Ishikawa (cell line): ENCODE measurements at regions not wholly inside any gene's neighbourhood (a gene's known extent, or its start where the extent isn't known, plus 50 kb on each side); places are given as distances from the start of the nearest gene placed in this dataset.

Source experiments
- CEBPB ChIP-seq: IDR thresholded peaks from 2 replicates; pipeline ENCODE4 v1.6.1; 2012
- CREB1 ChIP-seq: IDR thresholded peaks from 2 replicates; pipeline ENCODE4 v1.6.1; 2012; ENCODE audit warnings: low read depth
- EGR1 ChIP-seq: IDR thresholded peaks from 2 replicates; pipeline ENCODE4 v1.6.1; 2012
- EP300 ChIP-seq: IDR thresholded peaks from 2 replicates; pipeline ENCODE4 v1.6.1; 2012; ENCODE audit warnings: borderline replicate concordance
- FOXM1 ChIP-seq: IDR thresholded peaks from 2 replicates; pipeline ENCODE4 v1.6.1; 2012; ENCODE audit warnings: low read depth, borderline replicate concordance
- NFIC ChIP-seq: IDR thresholded peaks from 2 replicates; pipeline ENCODE4 v1.6.1; 2012
- RAD21 ChIP-seq: IDR thresholded peaks from 2 replicates; pipeline ENCODE4 v1.6.1; 2012; ENCODE audit warnings: low read depth
- REST ChIP-seq: IDR thresholded peaks from 2 replicates; pipeline ENCODE4 v1.6.1; 2012; ENCODE audit warnings: low read depth, mild to moderate bottlenecking
- TAF1 ChIP-seq: IDR thresholded peaks from 2 replicates; pipeline ENCODE4 v1.6.1; 2012; ENCODE audit warnings: low read depth, mild to moderate bottlenecking
- TCF12 ChIP-seq: IDR thresholded peaks from 2 replicates; pipeline ENCODE4 v1.6.1; 2012; ENCODE audit warnings: low read depth
- TEAD4 ChIP-seq: IDR thresholded peaks from 2 replicates; pipeline ENCODE4 v1.6.1; 2012
- USF1 ChIP-seq: IDR thresholded peaks from 2 replicates; pipeline ENCODE4 v1.6.1; 2012
- YY1 ChIP-seq: IDR thresholded peaks from 2 replicates; pipeline ENCODE4 v1.6.1; 2012; ENCODE audit warnings: low read depth
- ZBTB7A ChIP-seq: IDR thresholded peaks from 2 replicates; pipeline ENCODE4 v1.6.1; 2012; ENCODE audit warnings: low read depth
- TF ChIP-seq, protein P1 (sequence below): IDR thresholded peaks from 2 replicates; pipeline ENCODE4 v1.6.1; 2012

- TF ChIP-seq NFIC: no peak
- TF ChIP-seq ZBTB7A: no peak
- no peak for TF ChIP-seq CREB1
- TF ChIP-seq RAD21: no peak
- TF ChIP-seq YY1: no peak
- no peak for TF ChIP-seq FOXM1
- TF ChIP-seq, protein P1, sequence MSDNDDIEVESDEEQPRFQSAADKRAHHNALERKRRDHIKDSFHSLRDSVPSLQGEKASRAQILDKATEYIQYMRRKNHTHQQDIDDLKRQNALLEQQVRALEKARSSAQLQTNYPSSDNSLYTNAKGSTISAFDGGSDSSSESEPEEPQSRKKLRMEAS: no peak
- no peak for TF ChIP-seq TAF1
Measured at GRCh38 chr4:28015996-28016395, 1155.4 kb downstream of the STIM2 start.

DNA sequence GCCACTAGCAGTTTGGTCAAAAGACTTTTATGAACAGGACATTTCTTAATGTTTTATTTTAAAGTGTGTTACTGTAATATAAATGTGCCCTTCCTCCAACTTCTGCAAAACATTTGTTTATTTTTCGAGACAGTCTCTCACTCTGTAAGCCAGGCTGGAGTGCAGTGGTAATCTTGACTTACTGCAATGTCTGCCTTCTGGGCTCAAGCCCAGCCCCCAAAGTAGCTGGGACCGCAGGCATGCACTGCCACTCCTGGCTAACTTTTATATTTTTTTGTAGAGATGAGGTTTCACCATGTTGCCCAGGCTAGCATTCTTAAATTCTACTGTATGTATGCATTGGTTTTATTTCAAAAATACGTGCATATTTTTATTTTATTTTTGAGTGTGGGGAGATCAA lies 1201.9 kb downstream of the STIM2 start:
- TF ChIP-seq TAF1 (no peak), FOXM1 (no peak), TEAD4 (no peak), YY1 (no peak), REST (no peak)

- TF ChIP-seq EP300: no peak
- no peak for TF ChIP-seq TCF12
- no peak for TF ChIP-seq FOXM1
- no peak for TF ChIP-seq USF1
- TF ChIP-seq RAD21: 0 out of 2 replicates have a peak, but pooled peaks have one; percentile 4
- TF ChIP-seq REST: no peak
- TF ChIP-seq TEAD4: peak; percentile 57
- TF ChIP-seq, protein P1: no peak
- no peak for TF ChIP-seq CREB1
Measured at GRCh38 chr4:28073860-28074555, 1213.4 kb downstream of the STIM2 start.

- TF ChIP-seq, protein P1: no peak
- TF ChIP-seq TCF12 (no peak), EGR1 (no peak), CREB1 (no peak), ZBTB7A (no peak), NFIC (no peak), YY1 (no peak), REST (no peak), CEBPB (no peak), TEAD4 (no peak), TAF1 (no peak), EP300 (no peak), USF1 (no peak), RAD21 (no peak), FOXM1 (no peak)
Measured at GRCh38 chr4:28075401-28075956, 1214.8 kb downstream of the STIM2 start.
